ENCODE measurements at regions not wholly inside any gene's neighbourhood (a gene's known extent, or its start where the extent isn't known, plus 50 kb on each side); places are given as distances from the start of the nearest gene placed in this dataset.

DNA sequence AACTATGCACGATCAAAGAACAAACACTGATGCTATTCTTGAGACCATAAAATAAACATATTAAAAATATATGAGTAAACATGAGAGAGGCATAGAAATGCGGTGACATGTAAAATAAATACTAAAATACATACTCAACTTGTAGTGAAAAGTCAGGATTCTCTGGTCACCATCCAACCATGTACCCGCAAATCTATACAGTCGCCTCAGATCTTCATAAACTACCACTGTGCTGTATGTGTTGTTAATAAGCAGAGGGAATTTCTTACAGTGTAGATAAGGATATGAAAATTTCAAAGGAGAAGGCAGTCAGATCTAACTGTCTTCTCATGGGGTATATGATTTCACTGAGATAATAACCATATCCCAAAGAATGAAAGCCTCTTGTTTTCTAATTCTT lies 67.8 kb upstream of the FAM47B start:
- DNase-seq (ENCODE audit: low read depth), result no peak

DNA sequence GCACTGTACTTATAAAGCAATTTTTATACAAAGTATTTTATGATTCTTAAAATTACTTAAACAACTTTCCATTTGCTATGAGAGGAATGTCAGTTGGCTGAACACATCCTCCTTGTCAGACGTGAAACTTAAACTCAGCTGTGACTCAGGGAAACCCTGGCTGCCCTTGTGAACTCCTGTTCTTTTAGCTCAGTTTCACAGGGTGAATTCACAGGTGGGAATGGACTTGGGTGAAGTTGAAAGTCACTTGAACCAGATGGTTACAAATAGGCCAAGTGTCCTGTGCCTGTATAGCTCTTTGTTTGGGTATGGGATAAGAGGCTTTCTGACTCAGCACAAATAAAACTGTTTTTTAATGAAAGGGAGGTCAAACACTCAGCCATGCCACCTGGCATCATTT lies 67.4 kb upstream of the FAM47B start:
- DNase-seq (ENCODE audit: low read depth), result peak; percentile 62

GRCh38 chrX:34877436-34877835 lies 65.2 kb upstream of the FAM47B start:
- DNase-seq (ENCODE audit: low read depth), result peak; percentile 51

GRCh38 chrX:34879346-34879745 lies 63.2 kb upstream of the FAM47B start:
- no peak for DNase-seq (ENCODE audit: low read depth)

GRCh38 chrX:34879886-34880285 lies 62.7 kb upstream of the FAM47B start:
- no peak for DNase-seq (ENCODE audit: low read depth)

- peak; percentile 6 for DNase-seq (ENCODE audit: low read depth)
These were observed 61.9 kb upstream of the FAM47B start for GRCh38 chrX:34880656-34881055.

- no peak for DNase-seq (ENCODE audit: low read depth)
These were observed 60.9 kb upstream of the FAM47B start for GRCh38 chrX:34881671-34882070.

DNA sequence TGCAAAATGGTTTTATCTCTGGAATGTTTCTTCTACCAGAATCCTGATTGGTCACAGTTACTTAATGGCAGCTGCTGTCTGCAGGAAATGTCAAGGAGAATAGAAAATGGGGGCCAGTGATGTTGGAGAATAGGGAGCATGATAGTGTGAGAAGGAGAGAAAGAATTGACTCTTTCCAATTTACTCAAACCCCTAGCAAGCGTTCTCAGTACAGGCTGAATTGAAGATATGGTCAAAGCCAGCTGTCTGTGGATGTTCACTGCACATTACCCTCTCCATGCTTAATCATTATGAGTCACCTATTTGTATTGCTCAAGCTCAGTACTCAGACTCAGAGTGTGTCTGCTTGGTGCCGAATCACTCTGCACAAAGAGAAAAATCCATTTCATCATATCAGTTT lies 57.8 kb upstream of the FAM47B start:
- DNase-seq (ENCODE audit: low read depth), result peak; percentile 67

GRCh38 chrX:34886011-34886410 lies 56.6 kb upstream of the FAM47B start:
- DNase-seq (ENCODE audit: low read depth), result no peak

GRCh38 chrX:34891391-34891790 lies 51.2 kb upstream of the FAM47B start:
- no peak for DNase-seq (ENCODE audit: low read depth)

Data from fibroblast of gingiva (primary cell).